ENCODE measurements at regions not wholly inside any gene's neighbourhood (a gene's known extent, or its start where the extent isn't known, plus 50 kb on each side); places are given as distances from the start of the nearest gene placed in this dataset.

- Histone ChIP-seq H3K27ac (ENCODE audit: low read depth in 1 of 2, low read length in 2 of 2) (no peak overlapping the region), H3K27me3 (ENCODE audit: control insufficient read depth in 4 of 4, insufficient read depth in 4 of 4, low read length in 3 of 4) (no peaks in the 10 kb centered on the region), H3K4me1 (ENCODE audit: control insufficient read depth in 4 of 4, insufficient read depth in 4 of 4, low read length in 3 of 4) (no peaks in the 10 kb centered on the region), H3K4me3 (ENCODE audit: low read depth in 1 of 3, low read length in 3 of 3) (no peak overlapping the region), H3K9ac (ENCODE audit: low read depth in 1 of 2, low read length in 2 of 2) (no peak overlapping the region), H3K9me3 (ENCODE audit: control insufficient read depth in 4 of 4, low read length in 3 of 4) (no peaks in the 10 kb centered on the region), H3K36me3 (ENCODE audit: control insufficient read depth in 4 of 4, insufficient read depth in 3 of 4, low read depth in 1 of 4, low read length in 3 of 4) (no peaks in the 10 kb centered on the region)
- TF ChIP-seq, protein P1, sequence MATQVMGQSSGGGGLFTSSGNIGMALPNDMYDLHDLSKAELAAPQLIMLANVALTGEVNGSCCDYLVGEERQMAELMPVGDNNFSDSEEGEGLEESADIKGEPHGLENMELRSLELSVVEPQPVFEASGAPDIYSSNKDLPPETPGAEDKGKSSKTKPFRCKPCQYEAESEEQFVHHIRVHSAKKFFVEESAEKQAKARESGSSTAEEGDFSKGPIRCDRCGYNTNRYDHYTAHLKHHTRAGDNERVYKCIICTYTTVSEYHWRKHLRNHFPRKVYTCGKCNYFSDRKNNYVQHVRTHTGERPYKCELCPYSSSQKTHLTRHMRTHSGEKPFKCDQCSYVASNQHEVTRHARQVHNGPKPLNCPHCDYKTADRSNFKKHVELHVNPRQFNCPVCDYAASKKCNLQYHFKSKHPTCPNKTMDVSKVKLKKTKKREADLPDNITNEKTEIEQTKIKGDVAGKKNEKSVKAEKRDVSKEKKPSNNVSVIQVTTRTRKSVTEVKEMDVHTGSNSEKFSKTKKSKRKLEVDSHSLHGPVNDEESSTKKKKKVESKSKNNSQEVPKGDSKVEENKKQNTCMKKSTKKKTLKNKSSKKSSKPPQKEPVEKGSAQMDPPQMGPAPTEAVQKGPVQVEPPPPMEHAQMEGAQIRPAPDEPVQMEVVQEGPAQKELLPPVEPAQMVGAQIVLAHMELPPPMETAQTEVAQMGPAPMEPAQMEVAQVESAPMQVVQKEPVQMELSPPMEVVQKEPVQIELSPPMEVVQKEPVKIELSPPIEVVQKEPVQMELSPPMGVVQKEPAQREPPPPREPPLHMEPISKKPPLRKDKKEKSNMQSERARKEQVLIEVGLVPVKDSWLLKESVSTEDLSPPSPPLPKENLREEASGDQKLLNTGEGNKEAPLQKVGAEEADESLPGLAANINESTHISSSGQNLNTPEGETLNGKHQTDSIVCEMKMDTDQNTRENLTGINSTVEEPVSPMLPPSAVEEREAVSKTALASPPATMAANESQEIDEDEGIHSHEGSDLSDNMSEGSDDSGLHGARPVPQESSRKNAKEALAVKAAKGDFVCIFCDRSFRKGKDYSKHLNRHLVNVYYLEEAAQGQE (IDR thresholded peaks at IDR 0.05): no peak
- no peak for TF ChIP-seq HNF4A (conservative IDR thresholded peaks at IDR 0.05)
- no peak for TF ChIP-seq JUND (IDR thresholded peaks at IDR 0.05)
- WGBS: 83% methylated on average over 7 of the region's 7 CpGs
- DNase-seq (ENCODE audit: low spot score): no peak
Measured at GRCh38 chr7:26441611-26442277, 150.1 kb downstream of the SNX10 start.

- H3K27ac ChIP-seq (ENCODE audit: low read depth in 1 of 2, low read length in 2 of 2): no peak overlapping the region
- H3K27me3 ChIP-seq (ENCODE audit: control insufficient read depth in 4 of 4, insufficient read depth in 4 of 4, low read length in 3 of 4): no peaks in the 10 kb centered on the region
- 95% methylated on average over 4 of the region's 4 CpGs for WGBS
- no peaks in the 10 kb centered on the region for H3K9me3 ChIP-seq (ENCODE audit: control insufficient read depth in 4 of 4, low read length in 3 of 4)
- H3K4me3 ChIP-seq (ENCODE audit: low read depth in 1 of 3, low read length in 3 of 3): no peak overlapping the region
- H3K9ac ChIP-seq (ENCODE audit: low read depth in 1 of 2, low read length in 2 of 2): no peak overlapping the region
- DNase-seq (ENCODE audit: low spot score): no peak
- no peak for TF ChIP-seq FOXA1 (IDR thresholded peaks at IDR 0.05)
- TF ChIP-seq RAD21 (IDR thresholded peaks at IDR 0.05): no peak
- no peak for TF ChIP-seq HNF4A (conservative IDR thresholded peaks at IDR 0.05)
- no peak for TF ChIP-seq EGR1 (IDR thresholded peaks at IDR 0.05; ENCODE audit: low read depth in 2 of 2)
- TF ChIP-seq, protein P2, sequence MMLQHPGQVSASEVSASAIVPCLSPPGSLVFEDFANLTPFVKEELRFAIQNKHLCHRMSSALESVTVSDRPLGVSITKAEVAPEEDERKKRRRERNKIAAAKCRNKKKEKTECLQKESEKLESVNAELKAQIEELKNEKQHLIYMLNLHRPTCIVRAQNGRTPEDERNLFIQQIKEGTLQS (IDR thresholded peaks at IDR 0.05): no peak
- H3K4me1 ChIP-seq (ENCODE audit: control insufficient read depth in 4 of 4, insufficient read depth in 4 of 4, low read length in 3 of 4): no peaks in the 10 kb centered on the region
- no peaks in the 10 kb centered on the region for H3K36me3 ChIP-seq (ENCODE audit: control insufficient read depth in 4 of 4, insufficient read depth in 3 of 4, low read depth in 1 of 4, low read length in 3 of 4)
Measured at GRCh38 chr7:26443006-26443405, 151.3 kb downstream of the SNX10 start.

- H3K36me3 ChIP-seq (ENCODE audit: control insufficient read depth in 4 of 4, insufficient read depth in 3 of 4, low read depth in 1 of 4, low read length in 3 of 4): no peaks in the 10 kb centered on the region
- no peaks in the 10 kb centered on the region for H3K9me3 ChIP-seq (ENCODE audit: control insufficient read depth in 4 of 4, low read length in 3 of 4)
- H3K27me3 ChIP-seq (ENCODE audit: control insufficient read depth in 4 of 4, insufficient read depth in 4 of 4, low read length in 3 of 4): no peaks in the 10 kb centered on the region
- DNase-seq (ENCODE audit: low spot score): no peak
- TF ChIP-seq NR2F2 (IDR thresholded peaks at IDR 0.05): no peak
- no peak for TF ChIP-seq RXRA (IDR thresholded peaks at IDR 0.05)
- TF ChIP-seq EGR1 (IDR thresholded peaks at IDR 0.05; ENCODE audit: low read depth in 2 of 2): no peak
- TF ChIP-seq CTCF (IDR thresholded peaks at IDR 0.05; ENCODE audit: low read depth, low read length, missing input control): no peak
- no peak overlapping the region for H3K27ac ChIP-seq (ENCODE audit: low read depth in 1 of 2, low read length in 2 of 2)
- WGBS: 81% methylated on average over 4 of the region's 4 CpGs
- no peak overlapping the region for H3K9ac ChIP-seq (ENCODE audit: low read depth in 1 of 2, low read length in 2 of 2)
- no peaks in the 10 kb centered on the region for H3K4me1 ChIP-seq (ENCODE audit: control insufficient read depth in 4 of 4, insufficient read depth in 4 of 4, low read length in 3 of 4)
- H3K4me3 ChIP-seq (ENCODE audit: low read depth in 1 of 3, low read length in 3 of 3): no peak overlapping the region
Measured at GRCh38 chr7:26443751-26444150, 152.1 kb downstream of the SNX10 start.
